H9 (cell line): ENCODE measurements at regions not wholly inside any gene's neighbourhood (a gene's known extent, or its start where the extent isn't known, plus 50 kb on each side); places are given as distances from the start of the nearest gene placed in this dataset.

Experiments
- DNase-seq: peaks from one replicate; pipeline ENCODE4 v3.0.0-alpha.2; 2017
- H2AFZ ChIP-seq: one replicate; pipeline ENCODE4 v1.6.1; 2013; ENCODE audit warnings: mild to moderate bottlenecking, low read length, control low read depth, moderate library complexity
- H2AK5ac ChIP-seq: 2 replicates; pipeline ENCODE4 v1.6.1; 2013; ENCODE audit warnings: low read length, control low read depth, mixed read lengths; ENCODE audit not compliant: insufficient read length
- H2BK120ac ChIP-seq: one replicate; pipeline ENCODE4 v1.6.1; 2013; ENCODE audit warnings: low read depth, mild to moderate bottlenecking, low read length, control low read depth, inconsistent platforms; ENCODE audit not compliant: poor library complexity, severe bottlenecking
- H2BK12ac ChIP-seq: 2 replicates; pipeline ENCODE4 v1.6.1; 2013; ENCODE audit warnings: low read length, control low read depth, mixed read lengths, low read depth; ENCODE audit not compliant: insufficient read length
- H2BK15ac ChIP-seq: 2 replicates; pipeline ENCODE4 v1.6.1; 2013; ENCODE audit warnings: low read depth, low read length, control low read depth
- H2BK20ac ChIP-seq: one replicate; pipeline ENCODE4 v1.6.1; 2013; ENCODE audit warnings: low read depth, mild to moderate bottlenecking, low read length, control low read depth, inconsistent platforms; ENCODE audit not compliant: poor library complexity, severe bottlenecking
- H2BK5ac ChIP-seq: 2 replicates; pipeline ENCODE4 v1.6.1; 2013; ENCODE audit warnings: low read length, control low read depth, mixed read lengths; ENCODE audit not compliant: insufficient read length
- H3K14ac ChIP-seq: 2 replicates; pipeline ENCODE4 v1.6.1; 2013; ENCODE audit warnings: low read length, control low read depth; ENCODE audit not compliant: insufficient read depth
- H3K18ac ChIP-seq: 2 replicates; pipeline ENCODE4 v1.6.1; 2013; ENCODE audit warnings: low read depth, mild to moderate bottlenecking, mixed read lengths, low read length, control low read depth; ENCODE audit not compliant: insufficient read length
- H3K23ac ChIP-seq: 2 replicates; pipeline ENCODE4 v1.6.1; 2013; ENCODE audit warnings: low read length, control low read depth, mixed read lengths, low read depth; ENCODE audit not compliant: insufficient read length
- H3K23me2 ChIP-seq: 2 replicates; pipeline ENCODE4 v1.6.1; 2013; ENCODE audit warnings: low read depth, mild to moderate bottlenecking, mixed read lengths, low read length, control low read depth; ENCODE audit not compliant: insufficient read length, poor library complexity, severe bottlenecking
- H3K27ac ChIP-seq: 2 replicates; pipeline ENCODE4 v1.5.1; 2013; ENCODE audit warnings: low read length, control low read depth, mixed read lengths, low read depth; ENCODE audit not compliant: insufficient read length
- H3K27me3 ChIP-seq: 2 replicates; pipeline ENCODE4 v1.6.1; 2013; ENCODE audit warnings: low read length, control low read depth, inconsistent platforms; ENCODE audit not compliant: insufficient read depth
- H3K4ac ChIP-seq: 2 replicates; pipeline ENCODE4 v1.6.1; 2013; ENCODE audit warnings: low read depth, mild to moderate bottlenecking, control low read depth, inconsistent platforms, low read length, moderate library complexity
- H3K4me1 ChIP-seq: 2 replicates; pipeline ENCODE4 v1.6.1; 2013; ENCODE audit warnings: low read length, control low read depth, inconsistent platforms; ENCODE audit not compliant: insufficient read depth
- H3K4me2 ChIP-seq: 2 replicates; pipeline ENCODE4 v1.6.1; 2013; ENCODE audit warnings: low read length, control low read depth, mixed read lengths; ENCODE audit not compliant: insufficient read length, insufficient read depth
- H3K56ac ChIP-seq: 2 replicates; pipeline ENCODE4 v1.6.1; 2013; ENCODE audit warnings: low read depth, mild to moderate bottlenecking, mixed read lengths, low read length, control low read depth; ENCODE audit not compliant: insufficient read length
- H3K79me1 ChIP-seq: 2 replicates; pipeline ENCODE4 v1.6.1; 2013; ENCODE audit warnings: low read depth, mild to moderate bottlenecking, moderate library complexity, low read length, control low read depth, inconsistent platforms; ENCODE audit not compliant: insufficient read depth, poor library complexity, severe bottlenecking
- H3K79me2 ChIP-seq: 2 replicates; pipeline ENCODE4 v1.6.1; 2013; ENCODE audit warnings: low read length, control low read depth, inconsistent platforms; ENCODE audit not compliant: insufficient read depth
- H3K9ac ChIP-seq: 2 replicates; pipeline ENCODE4 v1.6.1; 2013; ENCODE audit warnings: low read length, control low read depth, mixed read lengths; ENCODE audit not compliant: insufficient read length; ENCODE audit errors: extremely low read depth
- H3K9me3 ChIP-seq: one replicate; pipeline ENCODE4 v1.6.1; 2013; ENCODE audit warnings: low read depth, low read length, inconsistent platforms; ENCODE audit not compliant: control insufficient read depth
- H3T11ph ChIP-seq: one replicate; pipeline ENCODE4 v1.6.1; 2013; ENCODE audit warnings: mild to moderate bottlenecking, low read length, control low read depth, inconsistent platforms
- H4K20me1 ChIP-seq: one replicate; pipeline ENCODE4 v1.6.1; 2013; ENCODE audit not compliant: control insufficient read depth, insufficient read length, insufficient read depth
- H4K5ac ChIP-seq: 2 replicates; pipeline ENCODE4 v1.6.1; 2013; ENCODE audit warnings: low read depth, mild to moderate bottlenecking, mixed read lengths, low read length, control low read depth; ENCODE audit not compliant: insufficient read length
- H4K8ac ChIP-seq: replicated peaks from 2 replicates; pipeline ENCODE4 v1.6.1; 2013; ENCODE audit warnings: low read length, control low read depth, mixed read lengths, low read depth; ENCODE audit not compliant: insufficient read length
- H4K91ac ChIP-seq: 2 replicates; pipeline ENCODE4 v1.6.1; 2013; ENCODE audit warnings: low read depth, mild to moderate bottlenecking, moderate library complexity, mixed read lengths, low read length, control low read depth; ENCODE audit not compliant: insufficient read length
- H3K27ac Mint-ChIP-seq, 3 experiments: 2 replicates in 2 of 3; 3 replicates in 1 of 3; pipeline ENCODE4 v1.8.0; 2020 to 2021; ENCODE audit warnings: mixed read lengths in 3 of 3, mild to moderate bottlenecking in 1 of 3, moderate library complexity in 1 of 3
- H3K27me3 Mint-ChIP-seq: 2 replicates; pipeline ENCODE4 v1.8.0; 2021; ENCODE audit warnings: low read depth, mild to moderate bottlenecking, moderate library complexity, mixed read lengths
- H3K36me3 Mint-ChIP-seq, 3 experiments: 2 replicates in 2 of 3; 3 replicates in 1 of 3; pipeline ENCODE4 v1.8.0; 2020 to 2021; ENCODE audit warnings: low read depth in 3 of 3, mixed read lengths in 3 of 3; ENCODE audit not compliant: insufficient read depth in 1 of 3
- H3K4me1 Mint-ChIP-seq, 2 experiments: 2 replicates each; pipeline ENCODE4 v1.8.0; 2020; ENCODE audit warnings: mixed read lengths in 2 of 2
- H3K4me3 Mint-ChIP-seq, 2 experiments: 2 replicates in 1 of 2; 3 replicates in 1 of 2; pipeline ENCODE4 v1.8.0; 2020 to 2021; ENCODE audit warnings: mild to moderate bottlenecking in 2 of 2, mixed read lengths in 2 of 2, moderate library complexity in 1 of 2
- H3K9me3 Mint-ChIP-seq, 2 experiments: 2 replicates in 1 of 2; 3 replicates in 1 of 2; pipeline ENCODE4 v1.8.0; 2020; ENCODE audit warnings: mild to moderate bottlenecking in 2 of 2, mixed read lengths in 2 of 2, moderate library complexity in 1 of 2
- WGBS: extraction: QIAGEN DNeasy Blood & Tissue Kit; methylation state at CpG from one replicate; pipeline ENCODE4 v1.1.7; 2013; ENCODE audit warnings: missing lambda C conversion rate, low lambda C conversion rate, mixed read lengths; ENCODE audit not compliant: insufficient read length; ENCODE audit errors: extremely low coverage; 5-methylcytosine and 5-hydroxymethylcytosine counted together
- TF ChIP-seq, protein P1 (sequence below): fragments of 200-600 bp; sonication (generic); conservative IDR thresholded peaks from 3 replicates; pipeline ENCODE4 v1.8.0; 2021; ENCODE audit warnings: antibody characterized with exemption, mild to moderate bottlenecking

DNA sequence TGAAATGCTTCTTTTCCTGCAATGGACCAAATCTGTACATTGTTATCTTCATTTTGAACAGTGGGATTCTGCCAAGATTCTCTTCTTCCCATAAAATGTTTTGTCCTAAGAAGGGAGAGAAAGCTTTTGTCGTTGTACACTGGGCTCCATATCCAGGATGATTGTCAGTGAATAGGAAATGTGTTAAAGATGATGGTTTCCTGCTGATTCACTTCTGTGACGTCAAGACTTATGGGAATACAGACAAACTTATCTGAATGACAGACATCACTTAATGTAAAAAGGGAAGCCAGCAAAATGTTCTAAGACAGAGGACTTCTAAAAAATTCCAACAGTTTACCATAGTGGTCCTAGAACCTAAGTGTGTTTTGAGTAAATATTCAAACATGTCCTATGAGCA is 53.7 kb upstream of the HPF1 start:
- Mint-ChIP-seq H3K4me1 (no peaks in the 10 kb centered on the region), H3K9me3 (no peaks in the 10 kb centered on the region), H3K27me3 (no peaks in the 10 kb centered on the region), H3K27ac (no peak overlapping the region), H3K4me3 (no peak overlapping the region), H3K36me3 (no peaks in the 10 kb centered on the region)
- no CpG with 5 or more reads among the region's 2 CpGs for WGBS
- no peak overlapping the region for H2AFZ ChIP-seq
- H4K91ac ChIP-seq = no peak overlapping the region
- no peak overlapping the region for H3K56ac ChIP-seq
- no peak overlapping the region for H3T11ph ChIP-seq
- no peak overlapping the region for H3K23ac ChIP-seq
- H2AK5ac ChIP-seq = no peak overlapping the region
- no peak for DNase-seq
- H3K27me3 ChIP-seq = no peaks in the 10 kb centered on the region
- H4K5ac ChIP-seq = no peak overlapping the region
- no peak overlapping the region for H2BK15ac ChIP-seq
- H3K18ac ChIP-seq = no peak overlapping the region
- no peaks in the 10 kb centered on the region for H4K20me1 ChIP-seq
- no peaks in the 10 kb centered on the region for H3K9me3 ChIP-seq
- no peaks in the 10 kb centered on the region for H3K23me2 ChIP-seq
- no peak overlapping the region for H2BK12ac ChIP-seq
- no peak overlapping the region for H3K4me2 ChIP-seq
- no peak overlapping the region for H2BK5ac ChIP-seq
- no peaks in the 10 kb centered on the region for H3K4me1 ChIP-seq
- H3K14ac ChIP-seq = no peak overlapping the region
- no peak overlapping the region for H3K27ac ChIP-seq
- no peaks in the 10 kb centered on the region for H3K79me2 ChIP-seq
- TF ChIP-seq, protein P1, sequence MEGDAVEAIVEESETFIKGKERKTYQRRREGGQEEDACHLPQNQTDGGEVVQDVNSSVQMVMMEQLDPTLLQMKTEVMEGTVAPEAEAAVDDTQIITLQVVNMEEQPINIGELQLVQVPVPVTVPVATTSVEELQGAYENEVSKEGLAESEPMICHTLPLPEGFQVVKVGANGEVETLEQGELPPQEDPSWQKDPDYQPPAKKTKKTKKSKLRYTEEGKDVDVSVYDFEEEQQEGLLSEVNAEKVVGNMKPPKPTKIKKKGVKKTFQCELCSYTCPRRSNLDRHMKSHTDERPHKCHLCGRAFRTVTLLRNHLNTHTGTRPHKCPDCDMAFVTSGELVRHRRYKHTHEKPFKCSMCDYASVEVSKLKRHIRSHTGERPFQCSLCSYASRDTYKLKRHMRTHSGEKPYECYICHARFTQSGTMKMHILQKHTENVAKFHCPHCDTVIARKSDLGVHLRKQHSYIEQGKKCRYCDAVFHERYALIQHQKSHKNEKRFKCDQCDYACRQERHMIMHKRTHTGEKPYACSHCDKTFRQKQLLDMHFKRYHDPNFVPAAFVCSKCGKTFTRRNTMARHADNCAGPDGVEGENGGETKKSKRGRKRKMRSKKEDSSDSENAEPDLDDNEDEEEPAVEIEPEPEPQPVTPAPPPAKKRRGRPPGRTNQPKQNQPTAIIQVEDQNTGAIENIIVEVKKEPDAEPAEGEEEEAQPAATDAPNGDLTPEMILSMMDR = no peak
- no peak overlapping the region for H2BK120ac ChIP-seq
- H4K8ac ChIP-seq = no peak overlapping the region
- no peak overlapping the region for H3K9ac ChIP-seq
- no peak overlapping the region for H3K4ac ChIP-seq
- H3K79me1 ChIP-seq = no peaks in the 10 kb centered on the region
- H2BK20ac ChIP-seq = no peak overlapping the region
